OCI-LY7 (cell line): ENCODE measurements at regions not wholly inside any gene's neighbourhood (a gene's known extent, or its start where the extent isn't known, plus 50 kb on each side); places are given as distances from the start of the nearest gene placed in this dataset.
"Not testable (repeated sequence)": the region's sequence is repeated elsewhere in the genome, so short reads cannot be mapped to it uniquely, and the experiment has no call there.

Source experiments
- EZH2phosphoT487 ChIP-seq: fragments of 200-600 bp; sonication (generic); IDR thresholded peaks from 2 replicates; pipeline ENCODE4 v1.6.1; 2018; ENCODE audit warnings: low read depth, borderline replicate concordance, mild to moderate bottlenecking, mixed run types, antibody characterized with exemption, low read length, moderate library complexity, mixed read lengths
- TF ChIP-seq, protein P1 (sequence below): fragments of 200-600 bp; sonication (generic); conservative IDR thresholded peaks from 2 replicates; pipeline ENCODE4 v1.5.1; 2014; ENCODE audit warnings: mild to moderate bottlenecking, antibody characterized with exemption, low read length, moderate library complexity, mixed read lengths

DNA sequence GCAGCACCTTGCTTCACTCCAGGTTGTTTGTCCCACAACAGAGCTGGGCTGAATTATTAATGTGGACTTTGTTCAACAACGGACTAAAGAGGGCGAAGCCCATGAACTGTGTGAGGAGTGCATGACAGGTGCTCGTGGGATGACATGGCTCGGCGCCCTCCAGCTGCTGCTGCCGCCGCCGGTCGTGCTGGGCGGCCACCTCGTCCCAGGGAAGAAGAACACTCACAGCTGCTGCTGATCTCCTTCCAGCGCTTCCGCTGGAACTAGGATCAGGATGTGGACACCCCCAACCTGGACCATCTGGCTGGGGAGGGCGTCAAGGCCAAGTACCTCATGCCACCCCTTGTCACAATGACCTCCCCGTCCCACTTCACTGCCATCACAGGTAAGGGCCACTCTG, 91.4 kb upstream of the FAM90A26 start:
- TF ChIP-seq, protein P1, sequence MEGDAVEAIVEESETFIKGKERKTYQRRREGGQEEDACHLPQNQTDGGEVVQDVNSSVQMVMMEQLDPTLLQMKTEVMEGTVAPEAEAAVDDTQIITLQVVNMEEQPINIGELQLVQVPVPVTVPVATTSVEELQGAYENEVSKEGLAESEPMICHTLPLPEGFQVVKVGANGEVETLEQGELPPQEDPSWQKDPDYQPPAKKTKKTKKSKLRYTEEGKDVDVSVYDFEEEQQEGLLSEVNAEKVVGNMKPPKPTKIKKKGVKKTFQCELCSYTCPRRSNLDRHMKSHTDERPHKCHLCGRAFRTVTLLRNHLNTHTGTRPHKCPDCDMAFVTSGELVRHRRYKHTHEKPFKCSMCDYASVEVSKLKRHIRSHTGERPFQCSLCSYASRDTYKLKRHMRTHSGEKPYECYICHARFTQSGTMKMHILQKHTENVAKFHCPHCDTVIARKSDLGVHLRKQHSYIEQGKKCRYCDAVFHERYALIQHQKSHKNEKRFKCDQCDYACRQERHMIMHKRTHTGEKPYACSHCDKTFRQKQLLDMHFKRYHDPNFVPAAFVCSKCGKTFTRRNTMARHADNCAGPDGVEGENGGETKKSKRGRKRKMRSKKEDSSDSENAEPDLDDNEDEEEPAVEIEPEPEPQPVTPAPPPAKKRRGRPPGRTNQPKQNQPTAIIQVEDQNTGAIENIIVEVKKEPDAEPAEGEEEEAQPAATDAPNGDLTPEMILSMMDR, result not testable (repeated sequence)
- TF ChIP-seq EZH2phosphoT487, result not testable (repeated sequence)
